GM19455 (cell line): ENCODE measurements at regions not wholly inside any gene's neighbourhood (a gene's known extent, or its start where the extent isn't known, plus 50 kb on each side); places are given as distances from the start of the nearest gene placed in this dataset.

Experiments
- ATAC-seq: cut with Tn5 transposase; IDR thresholded peaks from one replicate; pipeline ENCODE4 v1.9.1; 2021; ENCODE audit not compliant: unreplicated experiment

GRCh38 chr18:10298346-10298745 is 156.1 kb upstream of the APCDD1 start:
- ATAC-seq: no peak

GRCh38 chr18:10299643-10300042 is 154.8 kb upstream of the APCDD1 start:
- no peak for ATAC-seq

- no peak for ATAC-seq
Measured at GRCh38 chr18:10300739-10301138, 153.7 kb upstream of the APCDD1 start.

GRCh38 chr18:10301831-10302483 is 152.5 kb upstream of the APCDD1 start:
- no peak for ATAC-seq

- no peak for ATAC-seq
Measured at GRCh38 chr18:10303171-10303570, 151.3 kb upstream of the APCDD1 start.

GRCh38 chr18:10304853-10305252 is 149.6 kb upstream of the APCDD1 start:
- no peak for ATAC-seq

- no peak for ATAC-seq
Measured at GRCh38 chr18:10306779-10307178, 147.7 kb upstream of the APCDD1 start.

- no peak for ATAC-seq
Measured at GRCh38 chr18:10308154-10308553, 146.3 kb upstream of the APCDD1 start.

- ATAC-seq: no peak
Measured at GRCh38 chr18:10310626-10311025, 143.8 kb upstream of the APCDD1 start.

- no peak for ATAC-seq
Measured at GRCh38 chr18:10312326-10313015, 142.0 kb upstream of the APCDD1 start.

GRCh38 chr18:10313016-10313342 is 141.5 kb upstream of the APCDD1 start:
- ATAC-seq: no peak

- ATAC-seq: no peak
Measured at GRCh38 chr18:10314066-10314465, 140.4 kb upstream of the APCDD1 start.

GRCh38 chr18:10315522-10315921 is 138.9 kb upstream of the APCDD1 start:
- ATAC-seq: no peak

GRCh38 chr18:10316778-10317177 is 137.7 kb upstream of the APCDD1 start:
- ATAC-seq: no peak

- ATAC-seq: no peak
Measured at GRCh38 chr18:10317864-10318690, 136.4 kb upstream of the APCDD1 start.

- no peak for ATAC-seq
Measured at GRCh38 chr18:10318691-10318970, 135.8 kb upstream of the APCDD1 start.

GRCh38 chr18:10319026-10319425 is 135.4 kb upstream of the APCDD1 start:
- ATAC-seq: no peak

GRCh38 chr18:10319914-10320600 is 134.4 kb upstream of the APCDD1 start:
- no peak for ATAC-seq

- no peak for ATAC-seq
Measured at GRCh38 chr18:10320791-10321190, 133.6 kb upstream of the APCDD1 start.

GRCh38 chr18:10321576-10321975 is 132.9 kb upstream of the APCDD1 start:
- no peak for ATAC-seq

- ATAC-seq: no peak
Measured at GRCh38 chr18:10322004-10322403, 132.4 kb upstream of the APCDD1 start.

- ATAC-seq: no peak
Measured at GRCh38 chr18:10322435-10322834, 132.0 kb upstream of the APCDD1 start.
